IMR-90 (cell line): ENCODE measurements at regions not wholly inside any gene's neighbourhood (a gene's known extent, or its start where the extent isn't known, plus 50 kb on each side); places are given as distances from the start of the nearest gene placed in this dataset.

Source experiments
- ATAC-seq: fragments of 200-7000 bp; cut with Tn5 transposase; 2 replicates; pipeline ENCODE4 v1.9.1; 2020; ENCODE audit warnings: low read depth, mild to moderate bottlenecking, moderate library complexity
- BruUV-seq: library from RNA; stranded (reverse); fragments of 400-500 nt; replicated peaks from 2 replicates; lab custom pipeline; 2021; lab: Mats Ljungman, UMichigan
- CTCF ChIA-PET: fragments of 300-600 bp; formaldehyde crosslinking; extraction: SDS; loops from one replicate; lab custom pipeline; 2021; ENCODE audit warnings: antibody characterized with exemption; lab: Yijun Ruan, JAX
- POLR2A ChIA-PET: fragments of 300-600 bp; sonication (Branson Sonifier 250); formaldehyde crosslinking; loops from one replicate; lab custom pipeline; 2022; ENCODE audit warnings: antibody characterized with exemption; ENCODE audit not compliant: unreplicated experiment; lab: Charles Lee
- DNase-seq: peaks from one replicate; pipeline ENCODE4 v3.0.0; 2013
- H2AFZ ChIP-seq: replicated peaks from 2 replicates; pipeline ENCODE3; 2013; ENCODE audit warnings: low read length, mild to moderate bottlenecking; ENCODE audit not compliant: poor library complexity
- H2AK5ac ChIP-seq: 2 replicates; pipeline ENCODE4 v1.6.1; 2013; ENCODE audit warnings: low read depth, low read length, inconsistent platforms
- H2AK9ac ChIP-seq: replicated peaks from 2 replicates; pipeline ENCODE3; 2013; ENCODE audit warnings: mild to moderate bottlenecking, low read depth, low read length, moderate library complexity; ENCODE audit not compliant: poor library complexity
- H2BK120ac ChIP-seq: 2 replicates; pipeline ENCODE4 v1.6.1; 2013; ENCODE audit warnings: low read depth, low read length, inconsistent platforms
- H2BK15ac ChIP-seq: 3 replicates; pipeline ENCODE4 v1.6.1; 2013; ENCODE audit warnings: low read depth, low read length, inconsistent platforms
- H2BK20ac ChIP-seq: 2 replicates; pipeline ENCODE4 v1.6.1; 2013; ENCODE audit warnings: low read depth, mild to moderate bottlenecking, inconsistent platforms, low read length, moderate library complexity
- H2BK5ac ChIP-seq: 2 replicates; pipeline ENCODE4 v1.6.1; 2013; ENCODE audit warnings: mild to moderate bottlenecking, low read depth, low read length, inconsistent platforms; ENCODE audit not compliant: poor library complexity, severe bottlenecking
- H3K14ac ChIP-seq: replicated peaks from 2 replicates; pipeline ENCODE4 v1.6.1; 2013; ENCODE audit warnings: low read depth, low read length, inconsistent platforms
- H3K18ac ChIP-seq: 2 replicates; pipeline ENCODE4 v1.6.1; 2013; ENCODE audit warnings: low read depth, low read length, control low read depth
- H3K23ac ChIP-seq: 2 replicates; pipeline ENCODE4 v1.6.1; 2013; ENCODE audit warnings: low read depth, low read length, inconsistent platforms
- H3K27ac ChIP-seq: 2 replicates; pipeline ENCODE4 v1.5.1; 2013; ENCODE audit warnings: mild to moderate bottlenecking, control low read depth, low read length; ENCODE audit not compliant: insufficient read depth
- H3K27me3 ChIP-seq: 2 replicates; pipeline ENCODE4 v1.6.1; 2013; ENCODE audit warnings: low read length; ENCODE audit not compliant: control insufficient read depth, insufficient read depth
- H3K36me3 ChIP-seq: 2 replicates; pipeline ENCODE4 v1.6.1; 2013; ENCODE audit warnings: low read length, mixed read lengths; ENCODE audit not compliant: control insufficient read depth, insufficient read depth
- H3K4ac ChIP-seq: 2 replicates; pipeline ENCODE4 v1.6.1; 2013; ENCODE audit warnings: low read depth, low read length, inconsistent platforms
- H3K4me1 ChIP-seq: 2 replicates; pipeline ENCODE4 v1.6.1; 2013; ENCODE audit warnings: low read length, mixed read lengths; ENCODE audit not compliant: control insufficient read depth, insufficient read depth
- H3K4me2 ChIP-seq: 2 replicates; pipeline ENCODE4 v1.6.1; 2013; ENCODE audit warnings: low read depth, mild to moderate bottlenecking, control low read depth, low read length, moderate library complexity
- H3K4me3 ChIP-seq: 2 replicates; pipeline ENCODE4 v1.5.1; 2013; ENCODE audit warnings: low read depth, mild to moderate bottlenecking, control low read depth, low read length, moderate library complexity; ENCODE audit not compliant: insufficient read depth
- H3K56ac ChIP-seq: 2 replicates; pipeline ENCODE4 v1.6.1; 2013; ENCODE audit warnings: low read length, inconsistent platforms; ENCODE audit not compliant: insufficient read depth; ENCODE audit errors: extremely low read depth
- H3K79me1 ChIP-seq, 2 experiments: 2 replicates each; pipeline ENCODE4 v1.6.1; 2013; ENCODE audit warnings: low read length in 2 of 2, inconsistent platforms in 1 of 2, low read depth in 1 of 2
- H3K9ac ChIP-seq: 2 replicates; pipeline ENCODE4 v1.6.1; 2013; ENCODE audit warnings: low read depth, low read length, control low read depth
- H3K9me1 ChIP-seq: 2 replicates; pipeline ENCODE4 v1.6.1; 2013; ENCODE audit warnings: low read length, inconsistent platforms; ENCODE audit not compliant: insufficient read depth
- H3K9me3 ChIP-seq: 2 replicates; pipeline ENCODE4 v1.6.1; 2013; ENCODE audit warnings: low read length; ENCODE audit not compliant: control insufficient read depth, insufficient read depth
- H4K20me1 ChIP-seq: 2 replicates; pipeline ENCODE4 v1.6.1; 2013; ENCODE audit warnings: low read length, inconsistent platforms; ENCODE audit not compliant: insufficient read depth
- H4K5ac ChIP-seq: 2 replicates; pipeline ENCODE4 v1.6.1; 2013; ENCODE audit warnings: mild to moderate bottlenecking, low read depth, low read length, control low read depth
- H4K8ac ChIP-seq, 2 experiments: 2 replicates each; pipeline ENCODE4 v1.6.1; 2013; ENCODE audit warnings: low read depth in 2 of 2, low read length in 2 of 2, control low read depth in 1 of 2, inconsistent platforms in 1 of 2
- H4K91ac ChIP-seq: 2 replicates; pipeline ENCODE4 v1.6.1; 2013; ENCODE audit warnings: low read depth, low read length, inconsistent platforms; ENCODE audit not compliant: insufficient read depth
- BHLHE40 ChIP-seq: fragments of 150-350 bp; IDR thresholded peaks from 2 replicates; pipeline ENCODE4 v1.6.1; 2016; ENCODE audit warnings: mild to moderate bottlenecking, low read depth, low read length
- CHD1 ChIP-seq: IDR thresholded peaks from 2 replicates; pipeline ENCODE4 v1.6.1; 2012; ENCODE audit warnings: low read depth, low read length, improper control_type of control experiment
- CTCF ChIP-seq: conservative IDR thresholded peaks from 2 replicates; pipeline ENCODE4 v1.5.1; 2012; ENCODE audit warnings: mild to moderate bottlenecking, low read depth, low read length, improper control_type of control experiment
- FOS ChIP-seq: fragments of 150-350 bp; IDR thresholded peaks from 2 replicates; pipeline ENCODE4 v1.6.1; 2016; ENCODE audit warnings: low read depth, low read length
- MAFK ChIP-seq: IDR thresholded peaks from 2 replicates; pipeline ENCODE4 v1.6.1; 2012; ENCODE audit warnings: low read depth, low read length, improper control_type of control experiment
- MAZ ChIP-seq: IDR thresholded peaks from 2 replicates; pipeline ENCODE4 v1.6.1; 2012; ENCODE audit warnings: low read depth, mild to moderate bottlenecking, low read length, improper control_type of control experiment, moderate library complexity, borderline replicate concordance
- NFE2L2 ChIP-seq: fragments of 150-350 bp; IDR thresholded peaks from 2 replicates; pipeline ENCODE4 v1.6.1; 2016; ENCODE audit warnings: low read depth, mild to moderate bottlenecking, low read length
- POLR2A ChIP-seq: IDR thresholded peaks from 2 replicates; pipeline ENCODE4 v1.6.1; 2012; ENCODE audit warnings: mild to moderate bottlenecking, low read depth, low read length
- SMC3 ChIP-seq: fragments of 150-350 bp; IDR thresholded peaks from 2 replicates; pipeline ENCODE4 v1.6.1; 2016; ENCODE audit warnings: low read depth, mild to moderate bottlenecking, antibody characterized with exemption, low read length, moderate library complexity
- USF2 ChIP-seq: fragments of 150-350 bp; IDR thresholded peaks from 2 replicates; pipeline ENCODE4 v1.6.1; 2017; ENCODE audit warnings: mild to moderate bottlenecking, antibody characterized with exemption, low read length, low read depth
- WGBS, 2 experiments: methylation state at CpG; one replicate each; pipeline versions ENCODE4 v1.1.5 to v1.1.7; 2013; ENCODE audit warnings: missing lambda C conversion rate in 2 of 2; ENCODE audit not compliant: insufficient read length in 1 of 2; ENCODE audit errors: extremely low coverage in 2 of 2; 5-methylcytosine and 5-hydroxymethylcytosine counted together
- dilution Hi-C: fragments of 300-500 bp; cut with HindIII; formaldehyde crosslinking; loops from one replicate; pipeline ENCODE4 v1.14.3; 2018; ENCODE audit warnings: low sequenced_read_pairs; ENCODE audit not compliant: unreplicated experiment
- in situ Hi-C: fragments of 300-500 bp; cut with MboI; formaldehyde crosslinking; loops from 3 replicates; pipeline ENCODE4 v1.14.3; 2019; ENCODE audit warnings: low sequenced_read_pairs, inconsistent platforms, mixed read lengths
- intact Hi-C: fragments of 100-400 bp; cut with micrococcal nuclease; formaldehyde crosslinking; loops from 2 replicates; pipeline ENCODE4 v1.10.0; 2022

GRCh38 chr5:153116916-153117315 lies 373.6 kb upstream of the GRIA1 start:
- Histone ChIP-seq H3K56ac (no peak overlapping the region), H3K27me3 (no peaks in the 10 kb centered on the region), H4K20me1 (no peaks in the 10 kb centered on the region), H2BK5ac (no peak overlapping the region), H2AK9ac (no peak overlapping the region), H4K5ac (no peak overlapping the region), H3K79me1 (no peaks in the 10 kb centered on the region), H3K9me1 (no peaks in the 10 kb centered on the region), H2BK120ac (no peak overlapping the region), H3K36me3 (no peaks in the 10 kb centered on the region), H3K9ac (no peak overlapping the region), H2BK20ac (no peak overlapping the region), H3K4ac (no peak overlapping the region), H2AFZ (no peak overlapping the region), H3K18ac (no peak overlapping the region), H3K4me3 (no peak overlapping the region), H2BK15ac (no peak overlapping the region), H3K9me3 (peaks cover 5% of the 10 kb centered on the region), H3K4me1 (no peaks in the 10 kb centered on the region), H4K8ac (no peak overlapping the region), H2AK5ac (no peak overlapping the region), H3K23ac (no peak overlapping the region), H3K14ac (no peak overlapping the region), H3K4me2 (no peak overlapping the region), H4K91ac (no peak overlapping the region), H3K27ac (no peak overlapping the region)
- intact Hi-C loops (loop anchor here (10.0 kb wide), 1 partner anchor 182 kb away; no protein-coding TSS in a partner anchor), dilution Hi-C loops (no loop called here), in situ Hi-C loops (no loop called here)
- DNase-seq (no peak), ATAC-seq (no peak)
- POLR2A ChIA-PET, result no interaction called here
- no TSS peak for BruUV-seq
- TF ChIP-seq CTCF, result no peak
- TF ChIP-seq USF2, result no peak
- TF ChIP-seq MAZ, result no peak
- no peak for TF ChIP-seq SMC3
- TF ChIP-seq NFE2L2, result no peak
- no peak for TF ChIP-seq POLR2A
- TF ChIP-seq MAFK, result no peak
- no peak for TF ChIP-seq FOS
- no peak for TF ChIP-seq BHLHE40
- TF ChIP-seq CHD1, result no peak
- CTCF ChIA-PET, result no interaction called here
- WGBS, 2 experiments, result no CpG with 5 or more reads among the region's 1 CpG
